ENCODE measurements at regions not wholly inside any gene's neighbourhood (a gene's known extent, or its start where the extent isn't known, plus 50 kb on each side); places are given as distances from the start of the nearest gene placed in this dataset.

- Histone ChIP-seq H3K27ac (ENCODE audit: insufficient read length, low read depth, low read length) (no peak overlapping the region), H3K27me3 (ENCODE audit: insufficient read depth, low read length) (no peaks in the 10 kb centered on the region), H3K79me2 (ENCODE audit: insufficient read depth, low read length) (no peaks in the 10 kb centered on the region), H3K4me2 (ENCODE audit: insufficient read depth, insufficient read length, low read length) (no peak overlapping the region), H3K4me1 (ENCODE audit: insufficient read depth, low read length) (no peaks in the 10 kb centered on the region), H2BK5ac (ENCODE audit: insufficient read length, low read length) (no peak overlapping the region), H2BK120ac (ENCODE audit: low read depth, low read length, poor library complexity, severe bottlenecking) (no peak overlapping the region), H2AFZ (ENCODE audit: low read length) (no peak overlapping the region), H4K91ac (ENCODE audit: insufficient read length, low read depth, low read length) (no peak overlapping the region), H3T11ph (ENCODE audit: low read length) (no peak overlapping the region), H4K5ac (ENCODE audit: insufficient read length, low read depth, low read length) (no peak overlapping the region), H3K4ac (ENCODE audit: low read depth, low read length) (no peak overlapping the region), H3K9ac (ENCODE audit: extremely low read depth, insufficient read length, low read length) (no peak overlapping the region), H3K23ac (ENCODE audit: insufficient read length, low read depth, low read length) (no peak overlapping the region), H3K23me2 (ENCODE audit: insufficient read length, low read depth, low read length, poor library complexity, severe bottlenecking) (no peaks in the 10 kb centered on the region), H3K18ac (ENCODE audit: insufficient read length, low read depth, low read length) (no peak overlapping the region), H2BK15ac (ENCODE audit: low read depth, low read length) (no peak overlapping the region), H2AK5ac (ENCODE audit: insufficient read length, low read length) (no peak overlapping the region), H3K79me1 (ENCODE audit: insufficient read depth, low read depth, low read length, poor library complexity, severe bottlenecking) (no peaks in the 10 kb centered on the region), H3K56ac (ENCODE audit: insufficient read length, low read depth, low read length) (no peak overlapping the region), H2BK20ac (ENCODE audit: low read depth, low read length, poor library complexity, severe bottlenecking) (no peak overlapping the region), H4K20me1 (ENCODE audit: control insufficient read depth, insufficient read depth, insufficient read length) (no peaks in the 10 kb centered on the region), H3K9me3 (ENCODE audit: control insufficient read depth, low read depth, low read length) (no peaks in the 10 kb centered on the region), H2BK12ac (ENCODE audit: insufficient read length, low read depth, low read length) (no peak overlapping the region), H3K14ac (ENCODE audit: insufficient read depth, low read length) (no peak overlapping the region), H4K8ac (replicated peaks; ENCODE audit: insufficient read length, low read depth, low read length) (no peak overlapping the region)
- no peak overlapping the region for H3K27ac Mint-ChIP-seq
- no peak overlapping the region for H3K4me3 Mint-ChIP-seq
- peaks cover 47 to 56% of the 10 kb centered on the region in 2 experiments for H3K9me3 Mint-ChIP-seq
- no CpG with 5 or more reads among the region's 2 CpGs for WGBS (ENCODE audit: extremely low coverage, insufficient read length, low lambda C conversion rate)
- no peak for DNase-seq
- TF ChIP-seq CTCF (conservative IDR thresholded peaks at IDR 0.05) = peak; percentile 60
- H3K36me3 Mint-ChIP-seq (ENCODE audit: insufficient read depth in 1 of 3, low read depth in 3 of 3) = peaks cover 0 to 2% (median 0%) of the 10 kb centered on the region in 3 experiments; a peak in 1 of 7 replicates
- no peaks in the 10 kb centered on the region; the same call in 1 of the 2 replicates for H3K27me3 Mint-ChIP-seq (ENCODE audit: low read depth)
- H3K4me1 Mint-ChIP-seq = no peaks in the 10 kb centered on the region
These were observed 150.3 kb downstream of the MSL3 start for GRCh38 chrX:11908371-11908770.

All from H9 (cell line).